ENCODE measurements at regions not wholly inside any gene's neighbourhood (a gene's known extent, or its start where the extent isn't known, plus 50 kb on each side); places are given as distances from the start of the nearest gene placed in this dataset.

- H3K4me3 ChIP-seq (ENCODE audit: low read length), result no peak overlapping the region
- H3F3A ChIP-seq (ENCODE audit: insufficient read depth, low read length), result no peaks in the 10 kb centered on the region
- H3K36me3 ChIP-seq (replicated peaks; ENCODE audit: insufficient read depth, low read length), result no peaks in the 10 kb centered on the region
- no peaks in the 10 kb centered on the region for H4K20me1 ChIP-seq (ENCODE audit: insufficient read depth, low read length)
- no peaks in the 10 kb centered on the region for H3K9me2 ChIP-seq (replicated peaks; ENCODE audit: insufficient read depth, low read length)
- TF ChIP-seq CTCF (IDR thresholded peaks at IDR 0.05; ENCODE audit: low read length) (no peak), EZH2phosphoT487 (IDR thresholded peaks at IDR 0.05; ENCODE audit: low read length) (no peak), EZH2 (optimal IDR thresholded peaks at IDR 0.05; ENCODE audit: low read depth, low read length) (no peak)
- no peaks in the 10 kb centered on the region for H3K27me3 ChIP-seq (replicated peaks; ENCODE audit: insufficient read depth, low read length)
- H2AFZ ChIP-seq (ENCODE audit: low read length), result no peak overlapping the region
- H3K9ac ChIP-seq (ENCODE audit: low read length), result no peak overlapping the region
- no peaks in the 10 kb centered on the region for H3K9me3 ChIP-seq (replicated peaks; ENCODE audit: insufficient read depth, low read length)
- H3K4me2 ChIP-seq (ENCODE audit: low read depth, low read length), result no peak overlapping the region
- no peaks in the 10 kb centered on the region for H3K79me2 ChIP-seq (ENCODE audit: low read length)
- no peak overlapping the region for H3K27ac ChIP-seq (ENCODE audit: low read length)
- DNase-seq, result no peak
- no peaks in the 10 kb centered on the region for H3K4me1 ChIP-seq (ENCODE audit: low read length)
Observed at GRCh38 chr21:25281134-25281533, 326.1 kb downstream of the MRPL39 start.

- DNase-seq, result no peak
- Histone ChIP-seq H3K36me3 (replicated peaks; ENCODE audit: insufficient read depth, low read length) (no peaks in the 10 kb centered on the region), H3K27ac (ENCODE audit: low read length) (no peak overlapping the region), H3K9me2 (replicated peaks; ENCODE audit: insufficient read depth, low read length) (no peaks in the 10 kb centered on the region), H3K79me2 (ENCODE audit: low read length) (no peaks in the 10 kb centered on the region), H3K4me3 (ENCODE audit: low read length) (no peak overlapping the region), H3K9ac (ENCODE audit: low read length) (no peak overlapping the region), H3K9me3 (replicated peaks; ENCODE audit: insufficient read depth, low read length) (no peaks in the 10 kb centered on the region), H3K27me3 (replicated peaks; ENCODE audit: insufficient read depth, low read length) (no peaks in the 10 kb centered on the region), H2AFZ (ENCODE audit: low read length) (no peak overlapping the region), H4K20me1 (ENCODE audit: insufficient read depth, low read length) (no peaks in the 10 kb centered on the region), H3K4me1 (ENCODE audit: low read length) (no peaks in the 10 kb centered on the region), H3K4me2 (ENCODE audit: low read depth, low read length) (no peak overlapping the region), H3F3A (ENCODE audit: insufficient read depth, low read length) (no peaks in the 10 kb centered on the region)
- TF ChIP-seq EZH2phosphoT487 (IDR thresholded peaks at IDR 0.05; ENCODE audit: low read length) (no peak), EZH2 (optimal IDR thresholded peaks at IDR 0.05; ENCODE audit: low read depth, low read length) (no peak), CTCF (IDR thresholded peaks at IDR 0.05; ENCODE audit: low read length) (no peak)
Observed at GRCh38 chr21:25280061-25280460, 327.2 kb downstream of the MRPL39 start.

- H3K9ac ChIP-seq (ENCODE audit: low read length), result no peak overlapping the region
- no peaks in the 10 kb centered on the region for H3K4me1 ChIP-seq (ENCODE audit: low read length)
Observed at GRCh38 chr21:25273959-25274358, 333.3 kb downstream of the MRPL39 start.

More at GRCh38 chr21:25273959-25274358, 333.3 kb downstream of the MRPL39 start:
- TF ChIP-seq EZH2 (optimal IDR thresholded peaks at IDR 0.05; ENCODE audit: low read depth, low read length), result no peak
- no peak for TF ChIP-seq CTCF (IDR thresholded peaks at IDR 0.05; ENCODE audit: low read length)
- no peak for TF ChIP-seq EZH2phosphoT487 (IDR thresholded peaks at IDR 0.05; ENCODE audit: low read length)
- Histone ChIP-seq H3K9me2 (replicated peaks; ENCODE audit: insufficient read depth, low read length) (no peaks in the 10 kb centered on the region), H3F3A (ENCODE audit: insufficient read depth, low read length) (no peaks in the 10 kb centered on the region), H3K79me2 (ENCODE audit: low read length) (no peaks in the 10 kb centered on the region), H4K20me1 (ENCODE audit: insufficient read depth, low read length) (no peaks in the 10 kb centered on the region), H3K27me3 (replicated peaks; ENCODE audit: insufficient read depth, low read length) (no peaks in the 10 kb centered on the region), H3K36me3 (replicated peaks; ENCODE audit: insufficient read depth, low read length) (no peaks in the 10 kb centered on the region), H3K27ac (ENCODE audit: low read length) (no peak overlapping the region), H3K9me3 (replicated peaks; ENCODE audit: insufficient read depth, low read length) (no peaks in the 10 kb centered on the region), H3K4me3 (ENCODE audit: low read length) (no peak overlapping the region), H2AFZ (ENCODE audit: low read length) (no peak overlapping the region), H3K4me2 (ENCODE audit: low read depth, low read length) (no peak overlapping the region)
- DNase-seq, result no peak
